Neutrophil (primary cell): ENCODE measurements at regions not wholly inside any gene's neighbourhood (a gene's known extent, or its start where the extent isn't known, plus 50 kb on each side); places are given as distances from the start of the nearest gene placed in this dataset.

Experiments used
- H3K27ac ChIP-seq: fragments of 200-600 bp; sonication (generic); 2 replicates; pipeline ENCODE4 v1.5.1; 2016; ENCODE audit warnings: mild to moderate bottlenecking, moderate library complexity
- H3K27me3 ChIP-seq: fragments of 200-600 bp; sonication (generic); 2 replicates; pipeline ENCODE4 v1.6.0; 2016; ENCODE audit warnings: mild to moderate bottlenecking
- H3K36me3 ChIP-seq: fragments of 200-600 bp; sonication (generic); 2 replicates; pipeline ENCODE4 v1.5.1; 2017
- H3K4me1 ChIP-seq, 2 experiments: fragments of 200-600 bp in 1 of 2; sonication (generic) in 1 of 2; 1 replicate in 1 of 2; 2 replicates in 1 of 2; pipeline versions ENCODE4 v1.5.1 to v1.6.1; 2013 to 2016; ENCODE audit warnings: low read depth in 1 of 2, low read length in 1 of 2, mild to moderate bottlenecking in 1 of 2, moderate library complexity in 1 of 2; ENCODE audit not compliant: control insufficient read depth in 1 of 2, insufficient read depth in 1 of 2
- H3K4me3 ChIP-seq, 2 experiments: fragments of 200-600 bp in 1 of 2; sonication (generic) in 1 of 2; 1 replicate in 1 of 2; 2 replicates in 1 of 2; pipeline ENCODE4 v1.5.1; 2013 to 2016; ENCODE audit warnings: low read depth in 1 of 2, low read length in 1 of 2, mild to moderate bottlenecking in 1 of 2, moderate library complexity in 1 of 2
- H3K9me3 ChIP-seq: fragments of 200-600 bp; sonication (generic); 2 replicates; pipeline ENCODE4 v1.5.1; 2016
- CTCF ChIP-seq: fragments of 200-600 bp; sonication (generic); IDR thresholded peaks from 2 replicates; pipeline ENCODE4 v1.5.1; 2016; ENCODE audit warnings: antibody characterized with exemption

DNA sequence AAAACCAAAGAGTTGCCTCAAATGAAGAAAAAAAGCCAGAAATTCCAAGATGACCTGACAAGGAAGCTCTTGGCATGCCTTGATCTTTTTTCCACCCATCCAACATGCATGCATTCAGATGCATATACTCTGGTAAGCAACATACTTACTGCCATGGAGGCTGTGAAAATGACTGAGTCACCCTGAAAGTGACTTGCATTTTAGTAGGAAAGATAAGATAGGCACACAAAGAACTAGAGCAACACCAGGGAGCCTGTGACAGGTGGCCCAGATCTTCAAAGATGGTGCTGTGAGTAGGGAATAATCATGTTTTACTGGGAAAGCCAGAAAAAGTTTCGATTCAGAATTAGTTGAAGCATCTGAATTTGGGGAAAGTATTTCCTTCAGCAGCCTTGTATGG lies 185.1 kb upstream of the SLCO3A1 start:
- TF ChIP-seq CTCF = no peak
- peaks cover 20% of the 10 kb centered on the region for H3K27me3 ChIP-seq
- no peak overlapping the region for H3K4me3 ChIP-seq
- H3K9me3 ChIP-seq = no peaks in the 10 kb centered on the region
- no peaks in the 10 kb centered on the region for H3K36me3 ChIP-seq
- no peak overlapping the region for H3K27ac ChIP-seq
- no peaks in the 10 kb centered on the region for H3K4me1 ChIP-seq

DNA sequence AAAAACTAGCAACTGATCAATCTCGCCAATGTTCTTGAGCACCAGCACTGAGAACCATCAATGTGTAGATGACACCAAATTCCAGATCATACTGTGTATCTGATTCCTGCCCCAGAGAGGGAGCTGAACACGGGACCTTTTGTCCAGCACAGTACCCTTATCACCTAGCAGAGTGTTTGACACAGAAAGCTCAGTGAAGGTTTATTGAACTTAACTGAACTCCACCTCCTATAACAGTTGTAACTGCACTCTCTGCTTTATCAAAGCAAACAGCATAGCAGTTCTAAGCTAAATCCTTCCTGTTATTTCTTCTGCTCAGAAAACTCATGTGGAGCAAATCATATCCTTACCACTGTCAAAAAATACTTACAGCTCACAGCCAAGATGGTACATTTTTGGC lies 183.4 kb upstream of the SLCO3A1 start:
- H3K4me1 ChIP-seq = no peaks in the 10 kb centered on the region
- H3K27me3 ChIP-seq = peaks cover 5% of the 10 kb centered on the region
- no peaks in the 10 kb centered on the region for H3K36me3 ChIP-seq
- no peaks in the 10 kb centered on the region for H3K9me3 ChIP-seq
- TF ChIP-seq CTCF = no peak
- no peak overlapping the region for H3K27ac ChIP-seq
- H3K4me3 ChIP-seq = no peak overlapping the region

- Histone ChIP-seq H3K4me1 (no peaks in the 10 kb centered on the region), H3K27me3 (peaks cover 17% of the 10 kb centered on the region), H3K27ac (no peak overlapping the region), H3K9me3 (no peaks in the 10 kb centered on the region), H3K4me3 (no peak overlapping the region), H3K36me3 (no peaks in the 10 kb centered on the region)
- no peak for TF ChIP-seq CTCF
These were observed 175.5 kb upstream of the SLCO3A1 start for GRCh38 chr15:91678003-91678402.

GRCh38 chr15:91679447-91679846 lies 174.1 kb upstream of the SLCO3A1 start:
- TF ChIP-seq CTCF = no peak
- no peak overlapping the region for H3K4me3 ChIP-seq
- no peaks in the 10 kb centered on the region for H3K36me3 ChIP-seq

DNA sequence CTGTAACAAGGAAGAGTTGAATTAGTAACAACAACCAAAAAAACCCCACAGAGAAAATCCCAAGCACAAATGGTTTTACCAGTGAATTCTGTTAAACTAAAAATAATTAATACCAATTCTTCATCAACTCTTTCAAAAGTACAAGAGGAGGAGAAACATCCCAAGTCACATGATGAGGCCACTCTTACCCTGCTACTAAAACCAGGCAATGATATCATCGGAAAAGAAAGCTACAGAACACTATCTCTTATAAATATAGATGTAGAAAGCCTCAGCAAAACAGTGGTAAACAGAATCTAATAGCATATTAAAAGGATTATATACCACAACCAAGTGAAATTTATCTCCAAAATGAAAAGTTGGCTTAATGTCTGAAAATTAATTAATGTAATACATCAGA lies 168.1 kb upstream of the SLCO3A1 start:
- no peak overlapping the region for H3K4me3 ChIP-seq
- no peaks in the 10 kb centered on the region for H3K4me1 ChIP-seq
- H3K27me3 ChIP-seq = peaks cover 16% of the 10 kb centered on the region
- no peaks in the 10 kb centered on the region for H3K9me3 ChIP-seq
- TF ChIP-seq CTCF = no peak
- no peaks in the 10 kb centered on the region for H3K36me3 ChIP-seq
- H3K27ac ChIP-seq = no peak overlapping the region

More at GRCh38 chr15:91679447-91679846, 174.1 kb upstream of the SLCO3A1 start:
- Histone ChIP-seq H3K4me1 (no peaks in the 10 kb centered on the region), H3K9me3 (no peaks in the 10 kb centered on the region), H3K27ac (no peak overlapping the region), H3K27me3 (peaks cover 23% of the 10 kb centered on the region)

- TF ChIP-seq CTCF = no peak
- H3K27ac ChIP-seq = no peak overlapping the region
- H3K9me3 ChIP-seq = no peaks in the 10 kb centered on the region
- H3K36me3 ChIP-seq = no peaks in the 10 kb centered on the region
- H3K4me3 ChIP-seq = no peak overlapping the region
- peaks cover 12% of the 10 kb centered on the region for H3K27me3 ChIP-seq
- no peaks in the 10 kb centered on the region for H3K4me1 ChIP-seq
These were observed 164.7 kb upstream of the SLCO3A1 start for GRCh38 chr15:91688811-91689210.
